T1000 (cell line): ENCODE measurements at regions not wholly inside any gene's neighbourhood (a gene's known extent, or its start where the extent isn't known, plus 50 kb on each side); places are given as distances from the start of the nearest gene placed in this dataset.

Experiments used
- DNase-seq: peaks from one replicate; lab custom pipeline; 2025; ENCODE audit warnings: mixed read lengths; lab: John Stamatoyannopoulos, UW

DNA sequence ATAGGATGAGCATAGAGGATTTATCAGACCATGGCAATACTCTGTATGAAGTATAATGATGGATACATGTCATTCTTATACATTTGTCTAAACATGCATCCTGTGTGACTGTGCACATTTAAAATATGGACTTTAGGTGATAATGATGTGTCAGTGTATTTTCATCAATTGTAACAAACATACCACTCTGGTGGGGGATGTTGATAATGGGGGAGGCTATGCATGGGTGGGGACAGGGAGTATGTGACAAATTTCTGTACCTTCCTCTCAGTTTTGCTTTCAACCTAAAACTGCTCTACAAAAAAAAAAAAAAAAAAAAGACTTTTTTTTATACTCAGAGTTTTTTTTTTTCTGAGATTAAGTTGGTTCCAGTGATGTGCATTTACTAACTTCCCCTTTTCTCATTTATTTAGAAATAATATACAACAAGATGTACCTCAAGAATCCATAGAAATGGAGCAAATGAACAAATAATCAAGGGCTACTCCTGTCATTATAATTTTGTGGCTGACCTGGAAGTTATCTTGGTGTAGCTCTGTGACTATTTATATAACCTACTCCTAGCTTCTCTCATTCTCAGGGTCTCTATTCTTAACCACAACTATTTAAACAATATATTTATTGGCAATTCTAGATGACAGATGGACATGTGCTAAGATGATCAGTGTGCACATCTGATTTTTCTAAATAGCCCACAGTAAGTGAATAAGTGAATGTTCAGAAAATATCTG lies 108.9 kb upstream of the ITGA4 start:
- DNase-seq: no peak

DNA sequence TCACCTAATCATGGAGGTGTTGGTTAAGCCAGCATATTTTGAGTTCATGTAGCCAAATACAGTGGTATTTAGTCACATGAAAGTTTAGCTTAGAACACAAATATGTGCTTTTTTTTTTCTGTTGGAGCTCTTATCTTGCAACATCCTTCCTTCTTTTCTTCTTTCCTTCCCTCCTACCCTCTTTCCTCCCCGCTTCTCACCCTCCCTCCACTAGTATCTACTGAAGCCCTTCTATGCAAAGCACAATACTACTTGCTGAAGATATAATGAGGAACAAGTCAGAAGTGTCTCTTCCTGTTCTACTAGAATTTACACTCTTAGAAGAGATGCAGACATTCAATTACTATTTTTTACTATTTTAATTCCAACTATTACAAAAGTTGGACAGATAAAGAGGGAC lies 105.0 kb upstream of the ITGA4 start:
- DNase-seq: no peak

DNA sequence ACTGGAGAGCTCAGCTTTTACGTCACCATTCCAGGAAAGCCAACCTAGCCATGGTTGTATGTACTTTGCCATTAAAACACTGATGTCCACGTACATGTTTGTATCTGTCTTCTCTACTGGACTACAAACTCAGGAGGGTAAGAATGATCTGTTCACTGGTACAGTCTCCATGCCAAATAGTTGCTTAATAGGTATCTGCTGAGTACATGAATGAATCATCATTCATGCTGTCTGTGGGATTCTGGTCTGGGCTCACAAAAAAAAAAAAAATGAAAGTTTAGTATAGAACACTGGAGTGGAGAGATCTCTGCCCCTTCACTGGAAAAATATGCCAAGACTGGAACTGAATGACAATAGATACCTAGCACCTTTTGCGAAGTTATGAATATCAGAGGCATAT lies 102.6 kb upstream of the ITGA4 start:
- DNase-seq: no peak

DNA sequence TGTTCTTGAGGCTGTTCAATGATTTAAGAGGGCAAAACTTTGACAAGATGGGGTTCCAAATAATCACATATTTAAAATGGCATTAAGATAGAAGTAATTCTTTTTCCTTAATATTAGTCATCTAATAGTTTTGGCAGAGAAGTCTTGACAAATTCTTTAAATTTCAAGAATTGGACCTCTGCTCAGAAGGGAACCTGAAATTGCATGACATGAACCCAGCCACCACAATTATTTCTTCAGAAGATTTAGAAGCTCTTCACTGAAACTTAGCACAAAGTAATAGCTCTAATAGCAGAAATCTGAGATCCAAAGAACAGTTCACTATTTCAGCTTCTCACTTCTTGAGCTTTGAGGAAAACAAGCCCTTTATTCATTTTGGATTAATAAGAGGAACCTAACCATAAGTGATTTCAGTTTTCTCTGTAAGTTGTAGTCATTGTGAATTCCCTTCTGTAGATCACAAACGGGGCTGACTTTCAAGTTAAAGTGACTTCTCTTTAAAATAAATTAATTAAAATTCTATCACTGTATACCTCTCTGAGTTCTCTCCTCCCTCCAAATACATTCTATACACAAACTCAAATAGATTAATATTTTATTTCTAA lies 100.6 kb upstream of the ITGA4 start:
- no peak for DNase-seq

DNA sequence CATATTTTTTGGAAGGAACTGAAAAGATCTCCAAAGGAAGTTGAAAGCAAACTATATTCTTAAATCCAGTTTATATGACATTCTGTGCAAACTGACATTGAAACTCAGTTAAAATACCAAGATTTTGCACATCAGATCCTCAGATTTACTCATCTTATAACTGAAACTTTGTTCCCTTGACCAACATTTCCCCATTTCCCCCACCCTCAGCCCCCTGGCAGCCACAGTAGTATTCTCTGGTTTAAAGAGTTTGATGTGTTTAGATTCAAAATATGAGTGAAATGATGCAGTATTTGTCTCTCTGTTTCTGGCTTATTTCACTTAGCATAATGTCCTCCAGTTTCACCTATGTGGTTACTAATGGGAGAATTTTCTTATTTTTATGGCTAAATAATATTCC lies 99.2 kb upstream of the ITGA4 start:
- no peak for DNase-seq

DNA sequence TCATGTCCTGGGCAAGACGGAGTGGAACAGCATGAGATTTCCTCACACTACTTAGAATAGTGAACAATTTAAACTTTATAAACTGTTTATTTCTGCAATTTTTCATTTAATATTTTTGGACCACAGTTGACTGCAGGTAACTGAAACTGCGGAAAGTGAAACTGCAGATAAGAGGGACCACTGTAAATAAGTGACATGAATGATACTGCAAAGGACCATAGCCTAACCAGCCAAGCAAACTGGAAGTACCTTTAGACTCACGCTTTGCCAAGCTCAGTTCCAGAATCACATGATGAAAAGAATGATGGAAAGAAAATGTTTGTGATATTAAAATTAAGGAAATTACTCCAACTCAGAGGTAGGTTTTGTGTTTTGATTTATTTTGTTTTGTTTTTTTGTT lies 94.6 kb upstream of the ITGA4 start:
- no peak for DNase-seq

DNA sequence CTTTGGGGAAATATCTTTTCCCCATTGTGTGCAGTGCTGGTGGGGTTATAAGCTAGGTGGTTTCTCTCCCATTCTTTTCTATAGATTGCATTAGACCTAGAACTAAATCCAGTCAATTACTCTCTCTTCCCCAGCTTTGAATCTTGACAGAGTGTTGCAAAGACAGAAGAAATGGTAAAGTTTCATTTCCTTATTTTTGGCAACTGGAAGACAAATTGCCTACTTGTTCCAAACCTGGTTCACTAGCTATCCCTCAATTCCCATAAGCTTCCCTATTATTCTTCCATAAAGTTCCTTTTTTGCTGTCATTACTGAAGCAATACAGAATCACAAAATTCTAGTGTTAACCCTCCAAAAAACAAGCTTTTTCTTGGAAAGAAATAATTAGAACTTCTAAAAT lies 94.0 kb upstream of the ITGA4 start:
- no peak for DNase-seq

DNA sequence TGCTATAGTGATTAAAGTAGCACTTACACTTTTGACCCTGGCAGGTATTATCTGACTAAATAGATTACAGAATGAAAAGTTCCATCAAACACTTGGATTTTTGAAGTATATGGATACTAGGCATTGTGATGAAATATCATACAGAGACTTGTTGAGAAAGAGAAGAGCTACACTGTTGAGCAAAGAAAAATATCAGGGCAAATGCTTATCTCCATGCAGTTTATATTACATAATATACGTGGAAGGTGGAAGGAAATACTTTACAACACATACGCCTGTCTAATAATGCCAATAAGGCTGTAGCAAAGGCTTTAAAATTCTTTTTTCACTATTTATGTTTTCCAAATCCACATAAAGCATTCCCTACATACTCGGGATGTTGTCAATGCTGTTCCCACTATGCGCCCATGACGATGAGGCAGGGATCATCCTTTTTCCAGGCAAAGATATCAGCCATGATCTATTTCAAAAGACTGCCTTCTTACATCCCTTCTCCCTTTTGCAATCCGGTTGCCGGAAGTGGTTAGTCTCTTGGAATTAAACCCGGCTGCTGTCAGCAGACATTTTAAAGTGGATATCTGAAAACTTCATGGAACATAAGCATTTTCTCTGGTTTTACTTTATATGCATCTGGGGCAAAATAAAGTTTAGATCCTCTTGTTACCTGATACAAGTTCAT lies 92.6 kb upstream of the ITGA4 start:
- no peak for DNase-seq

DNA sequence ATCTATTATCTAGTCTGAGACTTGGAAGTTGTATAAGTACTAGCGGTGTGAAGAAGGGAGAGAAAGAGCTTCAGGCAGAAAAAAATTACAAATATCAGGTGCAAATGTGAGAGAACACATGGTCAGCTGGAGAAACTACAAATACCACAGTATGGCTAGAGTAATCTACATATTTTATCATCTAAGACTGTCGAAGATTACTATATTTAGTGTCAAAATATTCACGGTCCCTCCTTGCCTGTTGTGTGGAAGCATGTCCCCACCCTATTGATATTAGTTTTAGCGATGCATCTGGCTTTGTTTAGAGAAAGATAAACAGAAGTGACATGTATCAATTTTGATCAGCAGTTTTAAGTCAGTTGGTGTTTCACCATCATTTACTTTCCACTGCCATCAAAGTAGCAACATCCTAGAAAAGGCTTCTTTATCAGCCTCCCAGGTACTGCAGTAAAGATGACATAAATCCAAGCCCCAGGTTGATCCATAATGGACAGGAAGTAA lies 90.5 kb upstream of the ITGA4 start:
- DNase-seq: no peak

DNA sequence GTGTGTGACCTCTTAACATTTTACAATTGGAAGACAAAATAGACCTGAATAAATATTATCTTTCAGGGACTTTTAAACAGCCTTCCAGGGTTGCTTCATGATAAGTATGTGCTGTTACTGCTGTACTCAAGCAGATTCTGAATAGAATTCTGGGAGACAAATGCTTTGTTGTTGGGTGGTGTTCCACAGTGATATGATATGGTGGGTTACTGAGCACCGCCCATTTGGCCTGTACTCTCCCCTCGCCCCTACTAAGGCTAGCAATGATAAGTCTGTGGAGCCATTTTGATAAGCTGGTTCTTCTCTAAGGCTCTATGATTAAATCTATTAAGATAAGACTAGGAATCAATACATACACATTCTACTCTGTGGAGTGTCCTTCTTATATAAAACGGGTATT lies 89.8 kb upstream of the ITGA4 start:
- DNase-seq: no peak

DNA sequence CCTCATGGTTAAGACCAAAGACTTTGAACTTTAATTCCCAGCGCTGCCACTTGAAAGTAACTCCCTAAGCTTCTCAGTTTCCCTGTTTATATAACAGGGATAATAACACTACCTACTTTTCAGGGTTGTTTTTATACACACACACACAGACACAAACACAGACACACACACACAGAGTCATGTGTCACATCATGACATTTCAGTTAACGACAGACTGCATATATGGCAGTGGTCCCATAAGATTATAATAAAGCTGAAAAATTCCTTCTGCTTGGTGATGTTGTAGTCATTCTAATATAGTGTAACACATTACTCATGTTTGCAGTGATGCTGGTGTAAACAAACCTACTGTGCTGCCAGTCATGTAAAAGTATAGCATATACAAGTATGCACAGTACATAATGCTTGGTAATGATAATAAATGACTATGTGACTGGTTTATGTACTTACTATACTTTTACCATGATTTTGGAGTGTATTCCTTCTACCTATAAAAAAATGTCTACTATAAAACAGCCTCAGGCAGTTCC lies 89.2 kb upstream of the ITGA4 start:
- DNase-seq: no peak

DNA sequence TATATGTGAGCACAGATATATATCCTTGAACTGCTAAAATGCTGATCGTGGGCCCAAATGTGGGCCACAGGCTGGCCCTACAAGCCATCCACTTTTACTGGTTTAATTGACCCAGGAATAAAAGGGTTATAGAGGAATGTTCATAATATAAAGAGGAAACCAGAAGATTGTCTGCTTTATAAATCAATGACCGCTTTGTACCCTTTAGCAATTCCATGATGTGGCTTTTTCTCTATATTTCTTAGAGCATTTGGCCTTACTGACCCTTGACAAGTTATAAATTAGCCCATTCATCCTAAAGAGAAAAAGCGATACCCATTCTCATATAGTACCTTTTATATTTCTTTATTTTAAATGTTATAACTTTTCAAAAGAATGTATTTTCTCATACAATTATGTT lies 87.1 kb upstream of the ITGA4 start:
- DNase-seq: no peak

DNA sequence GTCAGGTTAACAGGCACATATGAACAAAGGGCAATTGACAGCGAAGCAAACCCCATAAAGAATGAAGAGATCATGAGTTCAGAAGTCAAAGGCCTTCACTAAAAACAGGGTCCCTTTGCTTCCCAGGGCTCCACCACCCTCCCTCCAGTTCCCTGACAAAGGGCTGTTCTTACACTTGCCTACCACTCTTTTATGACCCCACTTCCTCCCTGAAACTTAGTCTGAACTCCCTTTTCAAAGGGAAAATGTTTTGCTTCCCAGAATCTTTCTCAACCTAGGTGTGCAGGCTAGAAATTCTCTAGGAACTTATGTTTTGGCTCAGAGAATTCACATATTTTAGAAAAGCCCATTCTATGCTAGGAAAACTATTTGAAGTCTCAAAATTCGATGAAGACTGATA lies 86.0 kb upstream of the ITGA4 start:
- DNase-seq: no peak

DNA sequence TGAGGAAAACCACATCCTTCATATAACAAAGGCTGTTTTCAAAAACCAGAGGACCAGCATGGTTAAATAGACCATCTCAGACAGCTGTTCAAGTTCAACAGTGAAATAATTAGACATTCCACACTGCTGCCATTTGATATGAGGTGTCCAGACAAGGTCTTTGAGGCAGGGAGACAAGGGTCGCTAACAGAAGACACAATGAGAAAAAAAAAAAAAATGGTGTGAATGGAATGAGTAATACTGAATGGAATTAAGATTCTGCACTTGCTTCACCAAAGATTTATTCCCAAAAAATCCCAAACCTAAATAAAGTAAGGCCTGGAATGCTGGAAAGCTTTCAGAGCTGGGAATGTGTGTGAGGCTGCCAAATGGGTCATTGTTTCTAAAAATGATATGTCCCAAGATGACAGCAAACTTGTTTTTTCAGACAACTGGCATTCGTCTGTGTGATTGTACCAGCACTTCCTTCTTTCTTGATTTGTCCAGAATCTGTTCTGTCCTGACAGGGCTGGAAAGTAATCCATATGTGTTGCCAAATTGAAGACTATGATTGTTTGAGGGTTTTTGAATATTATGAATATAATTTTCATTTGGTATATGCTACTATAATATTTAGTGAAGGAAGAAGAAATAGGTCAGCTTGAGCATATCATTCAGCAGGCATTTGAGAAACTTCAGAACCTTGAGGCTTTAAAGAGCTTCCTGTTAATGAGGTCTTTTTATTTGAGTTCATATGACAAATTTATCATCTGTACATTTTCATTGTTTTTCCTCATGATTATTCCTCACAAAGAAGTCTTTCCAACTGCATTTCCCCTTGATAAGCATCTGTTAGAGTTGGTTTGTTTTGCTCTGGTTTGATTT lies 85.2 kb upstream of the ITGA4 start:
- DNase-seq: no peak

DNA sequence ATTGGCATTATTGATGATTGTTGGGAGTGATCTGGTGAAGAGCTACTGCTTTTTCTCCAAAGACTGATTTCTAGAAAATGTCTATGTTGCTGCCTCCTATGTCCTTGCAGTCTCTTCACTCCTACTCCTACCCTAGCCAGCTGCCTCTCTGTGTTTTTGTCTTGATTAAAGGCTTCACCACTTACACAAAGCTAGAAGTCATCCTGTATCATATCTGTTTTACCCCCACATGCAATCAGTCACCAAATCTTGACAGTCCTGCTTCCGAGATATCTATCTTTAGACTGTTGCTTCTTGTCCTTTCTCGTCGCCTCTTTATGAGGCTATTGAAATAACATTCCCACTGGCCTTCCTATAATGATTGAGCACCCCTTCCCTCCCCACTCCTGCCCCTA lies 84.5 kb upstream of the ITGA4 start:
- DNase-seq: no peak

DNA sequence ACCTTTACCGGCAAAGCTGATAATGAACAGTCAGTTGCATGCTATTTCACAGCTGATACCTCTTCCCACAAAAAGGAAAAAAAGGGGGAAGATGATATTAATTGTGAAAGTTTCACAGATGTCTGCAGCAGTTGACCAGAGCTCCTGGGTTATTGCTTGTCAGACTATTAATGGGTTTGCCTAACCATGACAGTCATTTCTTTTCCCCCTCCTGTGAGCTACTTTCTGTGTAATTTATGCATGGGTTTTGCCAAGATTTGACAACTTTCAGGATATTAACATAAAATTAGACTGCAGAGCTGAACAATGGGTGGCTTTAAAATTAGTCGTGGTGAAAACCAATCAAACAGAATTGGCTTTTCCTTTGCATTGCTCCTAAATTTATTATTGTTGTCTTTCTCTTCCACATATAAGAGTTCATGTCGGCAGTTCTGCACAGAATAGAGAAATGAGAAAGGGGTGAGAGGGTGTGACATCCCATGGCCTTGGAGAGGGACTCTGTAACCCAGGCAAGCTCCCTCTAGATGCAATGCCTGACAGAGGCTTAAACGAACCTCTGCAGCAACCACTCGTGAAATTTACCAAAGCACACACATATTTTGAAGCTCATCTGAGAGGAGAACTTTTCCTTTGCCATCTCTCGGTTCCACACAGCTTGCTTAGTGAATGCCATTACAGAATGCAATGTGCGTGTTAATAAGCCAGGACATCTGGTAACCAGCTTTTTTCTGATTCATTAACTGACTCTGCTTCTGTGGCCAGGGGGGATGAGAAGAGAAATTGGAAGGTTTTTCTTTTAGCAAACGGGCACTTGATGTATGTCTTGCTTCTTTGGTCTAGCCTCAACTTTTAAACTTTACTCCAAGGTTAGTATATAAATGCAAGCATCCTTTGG lies 82.2 kb upstream of the ITGA4 start:
- DNase-seq: no peak

DNA sequence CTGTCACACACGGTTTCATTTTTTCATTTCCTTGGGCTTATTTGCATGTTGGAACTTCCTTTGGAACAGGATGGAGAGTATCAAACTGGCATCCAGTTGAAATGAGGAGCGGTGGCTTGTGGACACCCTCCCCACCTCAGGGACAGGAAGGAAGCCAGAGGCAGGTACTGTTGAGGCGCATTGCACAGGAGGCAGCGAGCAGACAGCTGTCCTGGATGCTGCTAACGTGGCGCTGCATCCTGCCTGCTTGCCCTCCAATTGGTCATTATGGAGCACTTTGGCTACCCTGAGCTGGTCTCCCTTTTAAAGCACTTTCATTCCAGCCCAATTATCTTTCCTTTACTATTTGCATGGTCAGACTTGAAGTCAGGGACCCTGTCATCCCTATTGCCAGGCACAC lies 80.7 kb upstream of the ITGA4 start:
- DNase-seq: no peak

DNA sequence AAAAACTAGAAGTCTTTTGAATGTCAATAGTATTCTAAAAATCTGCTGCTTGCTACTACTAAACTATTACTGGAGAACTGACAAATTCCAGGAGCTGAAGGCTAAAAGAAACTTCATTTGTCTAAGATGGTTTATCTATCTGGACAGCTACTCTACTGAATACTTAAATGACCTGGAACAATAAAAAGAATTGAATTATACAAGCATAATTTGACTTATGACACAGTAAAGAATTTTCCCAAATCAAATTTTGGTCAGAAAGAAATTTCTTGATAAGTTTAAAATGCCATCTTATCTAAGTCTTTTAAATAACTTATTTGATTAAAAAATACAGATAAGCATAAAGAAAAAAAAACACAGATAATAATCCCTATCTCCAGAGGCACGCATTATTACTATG lies 80.2 kb upstream of the ITGA4 start:
- DNase-seq: no peak

DNA sequence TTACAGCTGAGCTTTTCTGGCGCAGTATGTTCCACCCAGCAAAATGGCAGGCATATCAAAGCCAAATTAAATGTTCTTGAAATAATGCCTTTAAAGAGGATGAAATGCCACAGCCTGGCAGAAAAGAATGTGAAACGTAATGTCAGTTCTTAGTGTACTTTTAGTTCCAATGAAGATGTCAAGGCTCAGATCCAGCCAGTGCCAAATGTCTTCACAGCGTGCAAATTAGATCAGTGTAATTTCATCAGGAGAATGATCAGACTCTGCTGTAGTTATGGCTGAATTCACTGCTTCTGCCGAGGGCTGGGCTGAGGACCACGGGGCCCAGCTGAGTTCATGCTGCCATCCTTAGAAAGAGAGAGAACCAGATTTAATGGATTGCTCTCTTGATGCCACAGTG lies 78.7 kb upstream of the ITGA4 start:
- no peak for DNase-seq

DNA sequence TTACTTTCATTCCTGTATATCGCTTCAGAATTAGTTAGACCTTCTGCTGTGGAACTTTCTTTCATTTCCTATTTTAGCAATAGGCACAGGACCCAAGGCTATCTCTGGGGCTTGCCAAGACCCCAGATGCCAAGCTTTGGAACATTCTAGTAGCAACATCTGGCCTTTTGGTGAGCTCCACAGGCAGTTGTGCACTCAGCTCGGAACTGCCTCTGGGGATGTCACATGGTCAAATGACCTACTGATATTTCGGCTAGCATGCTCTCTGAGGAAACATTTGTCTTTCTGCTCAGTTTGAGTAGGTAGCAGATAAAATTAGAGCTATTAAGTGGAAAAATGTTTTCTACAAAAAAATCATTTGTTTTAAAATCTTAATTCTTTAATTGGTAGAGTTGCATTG lies 76.6 kb upstream of the ITGA4 start:
- no peak for DNase-seq

DNA sequence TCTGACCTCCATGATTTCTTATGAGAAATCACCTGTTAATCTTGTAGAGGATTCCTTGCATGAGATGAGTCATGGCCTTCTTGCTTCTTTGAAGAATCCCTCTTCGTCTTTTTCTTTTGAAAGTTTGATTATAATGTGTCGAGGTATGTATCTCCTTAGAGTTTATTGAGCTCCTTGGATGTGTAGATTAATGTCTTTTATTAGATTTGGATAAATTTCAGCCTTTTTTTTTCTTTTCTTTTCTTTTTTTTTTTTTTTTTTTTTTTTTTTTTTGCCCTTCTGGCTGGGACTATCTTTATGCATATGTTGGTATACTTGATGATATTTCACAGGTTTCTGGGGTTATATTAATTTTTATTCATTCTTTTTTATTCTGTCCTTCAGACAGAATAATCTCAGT lies 72.3 kb upstream of the ITGA4 start:
- DNase-seq: no peak
